Ishikawa (cell line): ENCODE measurements at regions not wholly inside any gene's neighbourhood (a gene's known extent, or its start where the extent isn't known, plus 50 kb on each side); places are given as distances from the start of the nearest gene placed in this dataset.

Source experiments
- CEBPB ChIP-seq: IDR thresholded peaks from 2 replicates; pipeline ENCODE4 v1.6.1; 2012
- CREB1 ChIP-seq: IDR thresholded peaks from 2 replicates; pipeline ENCODE4 v1.6.1; 2012; ENCODE audit warnings: low read depth
- EGR1 ChIP-seq: IDR thresholded peaks from 2 replicates; pipeline ENCODE4 v1.6.1; 2012
- EP300 ChIP-seq: IDR thresholded peaks from 2 replicates; pipeline ENCODE4 v1.6.1; 2012; ENCODE audit warnings: borderline replicate concordance
- FOXM1 ChIP-seq: IDR thresholded peaks from 2 replicates; pipeline ENCODE4 v1.6.1; 2012; ENCODE audit warnings: low read depth, borderline replicate concordance
- MAX ChIP-seq: IDR thresholded peaks from 2 replicates; pipeline ENCODE4 v1.6.1; 2012
- NFIC ChIP-seq: IDR thresholded peaks from 2 replicates; pipeline ENCODE4 v1.6.1; 2012
- RAD21 ChIP-seq: IDR thresholded peaks from 2 replicates; pipeline ENCODE4 v1.6.1; 2012; ENCODE audit warnings: low read depth
- REST ChIP-seq: IDR thresholded peaks from 2 replicates; pipeline ENCODE4 v1.6.1; 2012; ENCODE audit warnings: low read depth, mild to moderate bottlenecking
- TAF1 ChIP-seq: IDR thresholded peaks from 2 replicates; pipeline ENCODE4 v1.6.1; 2012; ENCODE audit warnings: low read depth, mild to moderate bottlenecking
- TCF12 ChIP-seq: IDR thresholded peaks from 2 replicates; pipeline ENCODE4 v1.6.1; 2012; ENCODE audit warnings: low read depth
- TEAD4 ChIP-seq: IDR thresholded peaks from 2 replicates; pipeline ENCODE4 v1.6.1; 2012
- USF1 ChIP-seq: IDR thresholded peaks from 2 replicates; pipeline ENCODE4 v1.6.1; 2012
- YY1 ChIP-seq: IDR thresholded peaks from 2 replicates; pipeline ENCODE4 v1.6.1; 2012; ENCODE audit warnings: low read depth
- ZBTB7A ChIP-seq: IDR thresholded peaks from 2 replicates; pipeline ENCODE4 v1.6.1; 2012; ENCODE audit warnings: low read depth

- TF ChIP-seq TEAD4, result no peak
These were observed 899.5 kb upstream of the INTU start for GRCh38 chr4:126733301-126733700.

- TF ChIP-seq TEAD4, result no peak
These were observed 898.3 kb upstream of the INTU start for GRCh38 chr4:126734465-126734864.

GRCh38 chr4:126735294-126736132, 897.2 kb upstream of the INTU start:
- TF ChIP-seq CEBPB (no peak), CREB1 (no peak), MAX (no peak), REST (no peak), TCF12 (no peak), EGR1 (no peak), USF1 (no peak)

- TF ChIP-seq USF1, result no peak
- no peak for TF ChIP-seq RAD21
- no peak for TF ChIP-seq EGR1
- TF ChIP-seq TCF12, result no peak
- TF ChIP-seq FOXM1, result no peak
- TF ChIP-seq NFIC, result no peak
- TF ChIP-seq EP300, result no peak
- no peak for TF ChIP-seq MAX
- no peak for TF ChIP-seq TEAD4
- TF ChIP-seq TAF1, result no peak
- no peak for TF ChIP-seq REST
- no peak for TF ChIP-seq CEBPB
- no peak for TF ChIP-seq YY1
These were observed 896.6 kb upstream of the INTU start for GRCh38 chr4:126736133-126736518.

- TF ChIP-seq CREB1, result no peak
- TF ChIP-seq CEBPB, result no peak
- no peak for TF ChIP-seq RAD21
- TF ChIP-seq NFIC, result no peak
- TF ChIP-seq TAF1, result no peak
- no peak for TF ChIP-seq TCF12
- TF ChIP-seq FOXM1, result no peak
- TF ChIP-seq USF1, result no peak
- TF ChIP-seq MAX, result no peak
- TF ChIP-seq EP300, result no peak
- no peak for TF ChIP-seq YY1
- TF ChIP-seq TEAD4, result no peak
- no peak for TF ChIP-seq ZBTB7A
- TF ChIP-seq EGR1, result no peak
- TF ChIP-seq REST, result no peak
These were observed 894.7 kb upstream of the INTU start for GRCh38 chr4:126737899-126738526.
